PC-3 (cell line): ENCODE measurements at regions not wholly inside any gene's neighbourhood (a gene's known extent, or its start where the extent isn't known, plus 50 kb on each side); places are given as distances from the start of the nearest gene placed in this dataset.
A peak's percentile ranks its signal among the peaks of the same experiment; 100 is the strongest.

Experiments used
- ATAC-seq: fragments of 200-7000 bp; cut with Tn5 transposase; 2 replicates; pipeline ENCODE4 v1.9.1; 2020; ENCODE audit warnings: mild to moderate bottlenecking, moderate library complexity
- BruUV-seq: library from RNA; stranded (reverse); fragments of 400-500 nt; replicated peaks from 2 replicates; lab custom pipeline; 2021; lab: Mats Ljungman, UMichigan
- CTCF ChIA-PET: fragments of 300-600 bp; sonication (Branson Sonifier 250); formaldehyde crosslinking; loops from one replicate; lab custom pipeline; 2022; ENCODE audit warnings: antibody characterized with exemption; lab: Charles Lee
- POLR2A ChIA-PET: fragments of 300-600 bp; sonication (Branson Sonifier 250); formaldehyde crosslinking; loops from one replicate; lab custom pipeline; 2022; ENCODE audit warnings: antibody characterized with exemption; ENCODE audit not compliant: unreplicated experiment; lab: Charles Lee
- DNase-seq: peaks from one replicate; pipeline ENCODE4 v3.0.0-alpha.2; 2015
- H2AFZ ChIP-seq: fragments of 300-600 bp; sonication (generic); 2 replicates; pipeline ENCODE4 v1.6.0; 2016; ENCODE audit warnings: antibody characterized with exemption, low read length
- H3F3A ChIP-seq: fragments of 300-600 bp; sonication (generic); one replicate; pipeline ENCODE4 v1.6.0; 2017; ENCODE audit warnings: antibody characterized with exemption, low read length, control low read depth, mild to moderate bottlenecking; ENCODE audit not compliant: unreplicated experiment
- H3K27ac ChIP-seq: fragments of 300-600 bp; sonication (generic); 2 replicates; pipeline ENCODE4 v1.5.1; 2016; ENCODE audit warnings: mild to moderate bottlenecking, low read length
- H3K27me3 ChIP-seq: fragments of 300-600 bp; sonication (generic); 2 replicates; pipeline ENCODE4 v1.6.1; 2016; ENCODE audit warnings: low read length, mixed read lengths
- H3K36me3 ChIP-seq: fragments of 300-600 bp; sonication (generic); 2 replicates; pipeline ENCODE4 v1.6.1; 2016; ENCODE audit warnings: low read depth, mixed run types, low read length, mixed read lengths
- H3K4me1 ChIP-seq: fragments of 300-600 bp; sonication (generic); 2 replicates; pipeline ENCODE4 v1.5.1; 2016; ENCODE audit warnings: low read length; ENCODE audit not compliant: insufficient read depth
- H3K4me2 ChIP-seq: fragments of 300-600 bp; sonication (generic); 2 replicates; pipeline ENCODE4 v1.6.0; 2016; ENCODE audit warnings: low read length
- H3K4me3 ChIP-seq: fragments of 300-600 bp; sonication (generic); 2 replicates; pipeline ENCODE4 v1.5.1; 2016; ENCODE audit warnings: mild to moderate bottlenecking, low read length, mixed read lengths
- H3K79me2 ChIP-seq: fragments of 300-600 bp; sonication (generic); 2 replicates; pipeline ENCODE4 v1.6.1; 2017; ENCODE audit warnings: low read length, mixed read lengths
- H3K9ac ChIP-seq: fragments of 300-600 bp; sonication (generic); 2 replicates; pipeline ENCODE4 v1.6.0; 2016; ENCODE audit warnings: mild to moderate bottlenecking, low read length
- H3K9me2 ChIP-seq: fragments of 300-600 bp; sonication (generic); replicated peaks from 2 replicates; pipeline ENCODE4 v1.6.1; 2016; ENCODE audit warnings: mixed run types, low read length, mixed read lengths
- H3K9me3 ChIP-seq: fragments of 300-600 bp; sonication (generic); 2 replicates; pipeline ENCODE4 v1.6.1; 2016; ENCODE audit warnings: low read length, mixed read lengths
- H4K20me1 ChIP-seq: fragments of 300-600 bp; sonication (generic); 2 replicates; pipeline ENCODE4 v1.6.1; 2016; ENCODE audit warnings: low read length, mixed read lengths
- CTCF ChIP-seq: fragments of 300-600 bp; sonication (generic); conservative IDR thresholded peaks from 2 replicates; pipeline ENCODE4 v1.5.1; 2017; ENCODE audit warnings: antibody characterized with exemption, low read depth, mild to moderate bottlenecking, low read length
- EZH2 ChIP-seq: fragments of 300-600 bp; sonication (generic); IDR thresholded peaks from one replicate; pipeline ENCODE4 v1.6.1; 2017; ENCODE audit warnings: antibody characterized with exemption, mild to moderate bottlenecking, low read length; ENCODE audit not compliant: unreplicated experiment
- EZH2phosphoT487 ChIP-seq: fragments of 300-600 bp; sonication (generic); IDR thresholded peaks from 2 replicates; pipeline ENCODE4 v1.6.1; 2018; ENCODE audit warnings: mild to moderate bottlenecking, antibody characterized with exemption, low read length, borderline replicate concordance
- intact Hi-C: fragments of 100-400 bp; cut with micrococcal nuclease; formaldehyde crosslinking; loops from 2 replicates; pipeline ENCODE4 v1.9.0; 2023

- Histone ChIP-seq H3K36me3 (no peaks in the 10 kb centered on the region), H3K9me2 (no peaks in the 10 kb centered on the region), H4K20me1 (no peaks in the 10 kb centered on the region), H3K4me3 (no peak overlapping the region), H3K9me3 (no peaks in the 10 kb centered on the region), H3K4me2 (no peak overlapping the region), H3K27ac (no peak overlapping the region), H3K79me2 (no peaks in the 10 kb centered on the region), H3K9ac (no peak overlapping the region), H3K4me1 (no peaks in the 10 kb centered on the region), H2AFZ (no peak overlapping the region), H3K27me3 (no peaks in the 10 kb centered on the region), H3F3A (no peaks in the 10 kb centered on the region)
- ATAC-seq (no peak), DNase-seq (no peak)
- CTCF ChIA-PET, result no interaction called here
- intact Hi-C loops, result no loop called here
- TF ChIP-seq EZH2, result no peak
- TF ChIP-seq EZH2phosphoT487, result no peak
- peak; percentile 35; the same call in 1 of the 2 replicates for TF ChIP-seq CTCF
- POLR2A ChIA-PET, result no interaction called here
- no TSS peak for BruUV-seq
Observed at GRCh38 chr11:116170526-116171120, 602.2 kb downstream of the BUD13 start.

GRCh38 chr11:116169776-116170175, 603.0 kb downstream of the BUD13 start:
- no peaks in the 10 kb centered on the region for H3K9me2 ChIP-seq
- no peak overlapping the region for H3K9ac ChIP-seq
- no peaks in the 10 kb centered on the region for H3F3A ChIP-seq
- ChIA-PET POLR2A (no interaction called here), CTCF (no interaction called here)
- H3K4me2 ChIP-seq, result no peak overlapping the region
- no peaks in the 10 kb centered on the region for H3K4me1 ChIP-seq
- H3K4me3 ChIP-seq, result no peak overlapping the region
- no TSS peak for BruUV-seq
- H2AFZ ChIP-seq, result no peak overlapping the region
- H4K20me1 ChIP-seq, result no peaks in the 10 kb centered on the region
- DNase-seq (no peak), ATAC-seq (no peak)
- TF ChIP-seq EZH2phosphoT487 (no peak), EZH2 (no peak), CTCF (no peak)
- no peaks in the 10 kb centered on the region for H3K79me2 ChIP-seq
- no peaks in the 10 kb centered on the region for H3K36me3 ChIP-seq
- no peaks in the 10 kb centered on the region for H3K9me3 ChIP-seq
- no peaks in the 10 kb centered on the region for H3K27me3 ChIP-seq
- H3K27ac ChIP-seq, result no peak overlapping the region
- intact Hi-C loops, result no loop called here

- H3K36me3 ChIP-seq, result no peaks in the 10 kb centered on the region
- no peak for TF ChIP-seq EZH2
- no peak for TF ChIP-seq CTCF
- no peak for TF ChIP-seq EZH2phosphoT487
- BruUV-seq, result no TSS peak
- no peaks in the 10 kb centered on the region for H3K9me2 ChIP-seq
- H3K4me3 ChIP-seq, result no peak overlapping the region
- H3K27ac ChIP-seq, result no peak overlapping the region
- no peak for ATAC-seq
- H2AFZ ChIP-seq, result no peak overlapping the region
- H3K4me2 ChIP-seq, result no peak overlapping the region
- no peaks in the 10 kb centered on the region for H3K79me2 ChIP-seq
- no peak overlapping the region for H3K9ac ChIP-seq
- CTCF ChIA-PET, result no interaction called here
- H3F3A ChIP-seq, result no peaks in the 10 kb centered on the region
- POLR2A ChIA-PET, result no interaction called here
- no peaks in the 10 kb centered on the region for H3K4me1 ChIP-seq
- H3K27me3 ChIP-seq, result no peaks in the 10 kb centered on the region
- DNase-seq, result no peak
- intact Hi-C loops, result no loop called here
- H3K9me3 ChIP-seq, result no peaks in the 10 kb centered on the region
- H4K20me1 ChIP-seq, result no peaks in the 10 kb centered on the region
Observed at GRCh38 chr11:116168459-116168787, 604.4 kb downstream of the BUD13 start.
